ENCODE measurements at regions not wholly inside any gene's neighbourhood (a gene's known extent, or its start where the extent isn't known, plus 50 kb on each side); places are given as distances from the start of the nearest gene placed in this dataset.
"Not testable (repeated sequence)": the region's sequence is repeated elsewhere in the genome, so short reads cannot be mapped to it uniquely, and the experiment has no call there.

DNA sequence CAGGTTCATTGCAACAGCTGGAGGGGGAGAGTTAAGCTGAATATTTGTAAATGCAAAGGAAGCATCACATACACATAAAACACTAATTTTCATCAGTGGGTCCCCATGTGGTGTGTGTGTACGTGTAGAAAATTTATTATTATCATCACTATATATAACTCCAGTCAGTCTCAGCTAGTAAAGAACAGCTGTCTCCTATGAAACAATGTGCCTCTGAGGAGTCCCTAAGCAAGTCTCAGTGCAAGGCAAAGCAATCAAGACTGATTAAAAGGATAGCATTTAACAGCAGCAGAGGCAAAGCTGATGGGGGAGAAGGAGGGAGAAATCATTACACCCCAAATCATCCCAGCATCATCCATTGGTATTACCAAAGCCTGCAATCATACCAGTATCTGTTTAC is 104.2 kb upstream of the MARCHF11 start:
- no peak overlapping the region for H3K27ac Mint-ChIP-seq
- no peak overlapping the region for H3K4me3 Mint-ChIP-seq
- no peaks in the 10 kb centered on the region for H3K9me3 Mint-ChIP-seq
- POLR2A ChIA-PET: no interaction called here
- intact Hi-C loops (cut with micrococcal nuclease): no loop called here
- no peaks in the 10 kb centered on the region for H3K27me3 Mint-ChIP-seq
- CTCF ChIA-PET: no interaction called here
- DNase-seq: no peak
- no peaks in the 10 kb centered on the region for H3K36me3 Mint-ChIP-seq
- H3K4me1 Mint-ChIP-seq (ENCODE audit: low read depth): no peaks in the 10 kb centered on the region

DNA sequence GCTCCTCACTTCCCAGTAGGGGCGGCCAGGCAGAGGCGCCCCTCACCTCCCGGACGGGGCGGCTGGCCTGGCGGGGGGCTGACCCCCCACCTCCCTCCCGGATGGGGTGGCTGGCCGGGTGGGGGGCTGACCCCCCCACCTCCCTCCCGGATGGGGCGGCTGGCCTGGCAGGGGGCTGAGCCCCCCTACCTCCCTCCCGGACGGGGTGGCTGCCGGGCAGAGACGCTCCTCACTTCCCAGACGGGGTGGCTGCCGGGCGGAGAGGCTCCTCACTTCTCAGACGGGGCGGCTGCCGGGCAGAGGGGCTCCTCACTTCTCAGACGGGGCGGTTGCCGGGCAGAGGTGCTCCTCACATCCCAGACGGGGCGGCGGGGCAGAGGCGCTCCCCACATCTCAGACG is 97.3 kb upstream of the MARCHF11 start:
- CTCF ChIA-PET; H3K27ac Mint-ChIP-seq; H3K27me3 Mint-ChIP-seq; POLR2A ChIA-PET; H3K4me1 Mint-ChIP-seq (ENCODE audit: low read depth); DNase-seq; H3K9me3 Mint-ChIP-seq; H3K4me3 Mint-ChIP-seq; intact Hi-C loops (cut with micrococcal nuclease); H3K36me3 Mint-ChIP-seq: not testable (repeated sequence)

DNA sequence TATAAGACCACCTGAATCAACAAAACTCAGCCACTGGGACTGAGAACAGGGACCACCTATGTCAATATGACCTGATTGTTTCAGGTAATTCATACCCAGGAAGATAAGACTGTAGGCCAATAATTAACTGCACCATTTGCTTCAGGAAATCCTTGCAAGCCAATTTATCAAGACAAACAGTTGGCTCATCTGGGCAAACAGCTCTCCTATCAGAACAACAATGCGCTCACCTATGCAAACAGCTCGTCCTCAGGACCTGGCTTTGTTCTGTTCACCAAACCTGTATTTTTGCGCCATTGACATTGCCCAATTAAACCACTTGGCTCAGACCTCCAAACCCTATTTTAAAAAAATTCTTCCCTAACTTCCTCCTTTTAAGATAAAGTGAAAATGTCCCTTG is 92.3 kb upstream of the MARCHF11 start:
- Mint-ChIP-seq H3K4me3 (no peak overlapping the region), H3K36me3 (no peaks in the 10 kb centered on the region), H3K9me3 (peaks cover 3% of the 10 kb centered on the region), H3K27ac (no peak overlapping the region), H3K4me1 (ENCODE audit: low read depth) (no peaks in the 10 kb centered on the region), H3K27me3 (no peaks in the 10 kb centered on the region)
- intact Hi-C loops (cut with micrococcal nuclease): no loop called here
- POLR2A ChIA-PET: no interaction called here
- CTCF ChIA-PET: no interaction called here
- no peak for DNase-seq

DNA sequence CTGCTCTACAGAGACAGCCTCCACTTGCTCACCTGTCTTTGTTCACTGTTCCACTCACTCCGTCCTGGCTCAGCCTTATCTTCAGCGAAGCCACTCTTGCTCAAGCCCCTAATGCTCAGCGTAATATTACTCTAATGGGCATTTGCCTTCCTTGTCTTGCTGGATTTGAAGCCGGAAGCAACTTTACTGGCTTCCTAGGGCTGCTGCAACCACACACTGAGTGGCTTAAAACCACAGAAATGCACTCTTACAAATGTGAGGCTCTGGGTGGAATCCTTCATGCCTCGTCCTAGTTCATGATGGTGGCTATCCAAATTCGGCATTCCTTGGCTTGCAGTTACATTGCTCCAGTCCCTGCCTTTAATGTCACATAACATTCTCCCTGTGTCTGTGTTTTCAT is 85.5 kb upstream of the MARCHF11 start:
- Mint-ChIP-seq H3K36me3 (no peaks in the 10 kb centered on the region), H3K27ac (no peak overlapping the region), H3K4me3 (no peak overlapping the region), H3K4me1 (ENCODE audit: low read depth) (no peaks in the 10 kb centered on the region), H3K9me3 (no peaks in the 10 kb centered on the region), H3K27me3 (no peaks in the 10 kb centered on the region)
- CTCF ChIA-PET: no interaction called here
- POLR2A ChIA-PET: no interaction called here
- intact Hi-C loops (cut with micrococcal nuclease): no loop called here
- DNase-seq: no peak

DNA sequence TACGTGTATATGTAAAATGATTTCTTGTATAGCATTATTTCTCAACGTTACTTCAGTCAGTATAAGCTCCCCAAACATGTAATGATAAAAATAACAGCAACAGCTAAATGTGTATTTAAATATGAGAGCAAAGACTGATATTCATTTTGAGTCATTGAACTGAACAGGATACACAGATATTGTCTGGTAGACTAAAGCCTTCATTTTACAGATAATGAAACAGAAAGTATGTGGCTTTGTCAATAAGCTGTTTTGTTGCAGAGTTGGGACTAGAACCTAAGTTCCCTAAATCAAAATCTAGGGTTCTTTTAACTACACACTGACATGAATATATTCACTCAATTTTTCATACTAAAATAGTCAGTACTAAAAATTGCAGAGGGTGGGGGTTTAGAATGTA is 80.4 kb upstream of the MARCHF11 start:
- intact Hi-C loops (cut with micrococcal nuclease): no loop called here
- CTCF ChIA-PET: no interaction called here
- POLR2A ChIA-PET: no interaction called here
- H3K4me1 Mint-ChIP-seq (ENCODE audit: low read depth): no peaks in the 10 kb centered on the region
- H3K36me3 Mint-ChIP-seq: no peaks in the 10 kb centered on the region
- DNase-seq: no peak
- peaks cover 1% of the 10 kb centered on the region for H3K27me3 Mint-ChIP-seq
- no peaks in the 10 kb centered on the region for H3K9me3 Mint-ChIP-seq
- no peak overlapping the region for H3K4me3 Mint-ChIP-seq
- no peak overlapping the region for H3K27ac Mint-ChIP-seq

DNA sequence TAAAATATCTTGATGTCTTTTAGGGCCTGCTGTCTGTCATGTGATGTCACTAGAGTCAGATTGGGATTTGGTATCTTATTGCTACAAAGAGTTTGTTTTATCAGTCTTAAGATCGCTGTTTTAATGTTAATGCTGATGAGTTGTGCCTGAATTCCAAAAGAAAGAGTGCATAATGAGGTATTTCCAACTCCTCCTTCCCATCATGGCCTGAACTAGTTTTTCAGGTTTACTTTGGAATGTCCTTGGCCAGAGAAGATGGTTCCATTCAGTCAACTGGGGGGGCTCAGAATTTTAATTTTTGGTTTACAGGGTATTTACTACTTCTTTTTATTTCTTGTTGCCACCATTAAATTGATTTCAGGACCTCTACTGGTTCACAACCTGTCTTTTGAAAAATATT is 74.3 kb upstream of the MARCHF11 start:
- ChIA-PET POLR2A (no interaction called here), CTCF (no interaction called here)
- H3K27ac Mint-ChIP-seq: no peak overlapping the region
- no peaks in the 10 kb centered on the region for H3K4me1 Mint-ChIP-seq (ENCODE audit: low read depth)
- DNase-seq: no peak
- H3K4me3 Mint-ChIP-seq: no peak overlapping the region
- no peaks in the 10 kb centered on the region for H3K36me3 Mint-ChIP-seq
- intact Hi-C loops (cut with micrococcal nuclease): no loop called here
- peaks cover 3% of the 10 kb centered on the region for H3K9me3 Mint-ChIP-seq
- no peaks in the 10 kb centered on the region for H3K27me3 Mint-ChIP-seq

DNA sequence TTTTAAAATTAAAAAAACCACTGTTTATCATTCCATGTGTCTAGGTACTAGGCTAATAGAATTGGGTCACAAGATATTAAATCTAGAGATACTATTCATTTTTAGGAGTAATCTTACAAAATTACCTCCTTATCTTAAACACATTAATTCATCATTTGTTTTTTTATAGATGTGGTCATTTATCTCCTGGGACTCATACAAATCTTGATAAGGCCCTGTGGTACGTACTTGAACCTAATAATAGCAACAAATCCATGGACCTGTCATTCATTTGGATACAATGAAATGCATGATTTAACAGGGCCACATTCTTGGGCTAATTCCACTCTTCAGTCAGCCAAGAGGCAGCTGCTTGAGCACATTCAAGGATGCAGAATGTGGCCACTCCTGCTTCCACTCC is 66.4 kb upstream of the MARCHF11 start:
- H3K4me1 Mint-ChIP-seq (ENCODE audit: low read depth): no peaks in the 10 kb centered on the region
- H3K27ac Mint-ChIP-seq: no peak overlapping the region
- CTCF ChIA-PET: no interaction called here
- no peak overlapping the region for H3K4me3 Mint-ChIP-seq
- peaks cover 3% of the 10 kb centered on the region for H3K9me3 Mint-ChIP-seq
- no peaks in the 10 kb centered on the region for H3K36me3 Mint-ChIP-seq
- POLR2A ChIA-PET: no interaction called here
- H3K27me3 Mint-ChIP-seq: no peaks in the 10 kb centered on the region
- intact Hi-C loops (cut with micrococcal nuclease): no loop called here
- DNase-seq: no peak

DNA sequence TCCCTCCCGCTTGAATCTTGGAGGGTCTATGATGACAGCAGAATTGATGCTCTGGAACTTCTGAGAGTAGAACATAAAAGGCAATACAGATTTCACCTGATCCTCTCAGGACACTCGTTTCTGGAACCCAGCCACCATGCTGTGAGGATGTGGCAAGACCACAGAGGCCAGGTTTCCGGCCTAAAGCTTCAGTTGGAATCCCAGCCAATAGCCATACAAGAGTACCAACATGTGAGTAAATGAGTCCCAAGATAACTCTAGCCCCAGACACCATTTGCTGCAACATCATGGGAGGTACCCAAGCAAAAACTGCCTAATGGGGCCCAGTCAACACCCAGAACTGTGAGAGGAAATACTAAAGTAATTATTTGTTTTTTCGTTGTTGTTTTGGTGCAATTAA is 65.7 kb upstream of the MARCHF11 start:
- POLR2A ChIA-PET: no interaction called here
- no peaks in the 10 kb centered on the region for H3K4me1 Mint-ChIP-seq (ENCODE audit: low read depth)
- DNase-seq: no peak
- H3K36me3 Mint-ChIP-seq: no peaks in the 10 kb centered on the region
- no peaks in the 10 kb centered on the region for H3K27me3 Mint-ChIP-seq
- H3K4me3 Mint-ChIP-seq: no peak overlapping the region
- no peak overlapping the region for H3K27ac Mint-ChIP-seq
- CTCF ChIA-PET: no interaction called here
- peaks cover 3% of the 10 kb centered on the region for H3K9me3 Mint-ChIP-seq
- intact Hi-C loops (cut with micrococcal nuclease): no loop called here

DNA sequence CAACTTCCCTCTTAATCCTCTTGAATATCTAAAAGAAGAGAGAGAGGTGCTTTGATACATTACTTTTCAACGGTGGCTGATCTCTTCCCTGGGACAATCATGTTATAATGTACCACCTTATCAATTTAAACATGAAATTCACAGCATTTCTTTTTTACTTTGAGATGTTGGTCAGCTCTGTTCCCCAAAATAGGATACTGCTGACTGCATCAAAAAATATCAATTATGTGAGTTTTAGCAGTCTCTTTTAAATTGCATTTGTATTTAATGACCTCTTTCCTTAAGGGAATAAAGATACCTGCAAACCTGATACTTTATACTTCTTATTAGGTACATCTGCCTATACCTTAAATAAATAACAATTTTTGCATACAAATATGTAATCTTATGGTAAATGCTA is 58.4 kb upstream of the MARCHF11 start:
- intact Hi-C loops (cut with micrococcal nuclease): no loop called here
- POLR2A ChIA-PET: no interaction called here
- no peak for DNase-seq
- CTCF ChIA-PET: no interaction called here
- Mint-ChIP-seq H3K9me3 (peaks cover 11% of the 10 kb centered on the region), H3K4me1 (ENCODE audit: low read depth) (no peaks in the 10 kb centered on the region), H3K4me3 (no peak overlapping the region), H3K27me3 (no peaks in the 10 kb centered on the region), H3K27ac (no peak overlapping the region), H3K36me3 (no peaks in the 10 kb centered on the region)

DNA sequence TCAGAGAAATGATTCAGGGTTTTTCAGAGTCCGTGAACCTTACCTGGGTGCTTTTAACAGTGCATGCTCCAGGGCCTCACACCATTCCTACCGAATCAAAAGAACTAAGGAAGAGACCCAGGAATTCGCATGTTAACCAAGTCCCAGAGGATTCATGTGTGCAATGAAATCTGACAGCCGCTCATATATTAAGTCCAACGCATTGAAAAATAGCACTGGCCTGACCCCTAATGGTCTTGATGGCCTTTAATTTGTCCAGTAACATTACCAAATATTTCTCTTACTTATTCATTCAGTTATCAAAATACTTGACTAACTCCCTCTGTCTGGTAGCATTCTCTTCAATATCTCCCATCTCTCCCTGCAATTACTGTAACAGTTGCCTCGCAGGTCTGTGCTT is 55.0 kb upstream of the MARCHF11 start:
- H3K4me3 Mint-ChIP-seq: no peak overlapping the region
- CTCF ChIA-PET: no interaction called here
- intact Hi-C loops (cut with micrococcal nuclease): no loop called here
- POLR2A ChIA-PET: no interaction called here
- DNase-seq: no peak
- no peaks in the 10 kb centered on the region for H3K4me1 Mint-ChIP-seq (ENCODE audit: low read depth)
- H3K27me3 Mint-ChIP-seq: no peaks in the 10 kb centered on the region
- H3K27ac Mint-ChIP-seq: no peak overlapping the region
- peaks cover 8% of the 10 kb centered on the region for H3K9me3 Mint-ChIP-seq
- no peaks in the 10 kb centered on the region for H3K36me3 Mint-ChIP-seq

DNA sequence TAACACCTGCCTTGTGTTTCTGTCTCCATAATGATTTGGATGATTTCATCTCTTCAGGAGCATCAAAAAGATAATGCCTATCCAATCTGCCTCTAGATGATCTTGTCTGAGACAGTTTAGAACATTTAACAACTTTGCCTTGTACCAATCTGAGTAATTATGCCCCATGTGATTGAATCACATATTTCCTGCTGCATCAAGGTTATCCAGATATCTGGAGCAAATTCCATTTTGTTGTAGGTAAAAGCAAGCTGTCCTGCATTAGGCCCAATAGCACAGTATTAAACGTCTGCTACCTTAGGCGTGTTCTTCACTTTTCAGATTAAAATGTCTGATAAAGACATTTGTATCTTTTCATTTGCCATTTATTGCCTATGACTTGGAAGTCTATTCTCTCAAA is 54.1 kb upstream of the MARCHF11 start:
- ChIA-PET POLR2A (no interaction called here), CTCF (no interaction called here)
- peaks cover 8% of the 10 kb centered on the region for H3K9me3 Mint-ChIP-seq
- no peaks in the 10 kb centered on the region for H3K4me1 Mint-ChIP-seq (ENCODE audit: low read depth)
- DNase-seq: no peak
- no peak overlapping the region for H3K27ac Mint-ChIP-seq
- no peaks in the 10 kb centered on the region for H3K36me3 Mint-ChIP-seq
- H3K27me3 Mint-ChIP-seq: no peaks in the 10 kb centered on the region
- no peak overlapping the region for H3K4me3 Mint-ChIP-seq
- intact Hi-C loops (cut with micrococcal nuclease): no loop called here

DNA sequence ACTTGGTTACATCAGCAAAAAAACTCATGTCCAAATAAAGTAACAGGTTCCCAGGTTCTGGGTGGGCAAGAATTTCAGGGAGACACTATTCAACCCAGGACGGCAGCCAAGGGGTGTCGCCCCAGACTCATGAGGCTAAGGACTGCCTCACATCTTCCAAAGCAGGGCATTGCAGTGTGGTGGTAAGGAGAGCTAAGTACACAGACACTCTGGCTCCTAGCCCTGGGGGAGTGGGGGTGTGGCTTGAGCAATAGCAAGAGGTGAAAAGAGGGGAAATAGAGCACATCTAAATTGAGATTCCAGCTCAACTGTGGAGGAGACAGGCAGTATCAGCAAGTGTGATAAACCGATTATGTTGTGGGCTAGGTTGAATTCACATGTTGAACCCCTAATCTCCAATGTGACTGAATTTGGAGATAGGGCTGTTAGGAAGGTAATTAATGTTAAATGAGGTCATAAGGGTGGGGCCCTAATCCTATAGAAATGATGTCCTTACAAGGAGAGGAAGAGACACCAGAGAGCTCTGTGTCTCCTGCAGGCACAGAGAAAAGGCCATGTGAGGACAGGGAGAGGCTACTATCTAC is 49.9 kb upstream of the MARCHF11 start:
- Mint-ChIP-seq H3K4me1 (ENCODE audit: low read depth) (no peaks in the 10 kb centered on the region), H3K4me3 (no peak overlapping the region), H3K27me3 (no peaks in the 10 kb centered on the region), H3K27ac (no peak overlapping the region), H3K9me3 (no peaks in the 10 kb centered on the region), H3K36me3 (no peaks in the 10 kb centered on the region)
- intact Hi-C loops (cut with micrococcal nuclease): no loop called here
- DNase-seq: no peak
- ChIA-PET POLR2A (no interaction called here), CTCF (no interaction called here)
